ENCODE measurements at regions not wholly inside any gene's neighbourhood (a gene's known extent, or its start where the extent isn't known, plus 50 kb on each side); places are given as distances from the start of the nearest gene placed in this dataset.

- no peak overlapping the region for H3K4me3 ChIP-seq (ENCODE audit: low read depth, low read length)
- H3K4me1 ChIP-seq (ENCODE audit: insufficient read depth) = no peaks in the 10 kb centered on the region
- 98% methylated on average over 1 of the region's 1 CpG for WGBS
- no peak overlapping the region for H3K27ac ChIP-seq (ENCODE audit: low read depth)
- no peak for DNase-seq (ENCODE audit: extremely low spot score)
- no peaks in the 10 kb centered on the region for H3K36me3 ChIP-seq (ENCODE audit: insufficient read depth)
These were observed 294.5 kb downstream of the NR4A2 start for GRCh38 chr2:156038021-156038420.

GRCh38 chr2:156037482-156037881 lies 295.0 kb downstream of the NR4A2 start:
- DNase-seq (ENCODE audit: extremely low spot score) = no peak
- Histone ChIP-seq H3K4me1 (ENCODE audit: insufficient read depth) (no peaks in the 10 kb centered on the region), H3K4me3 (ENCODE audit: low read depth, low read length) (no peak overlapping the region), H3K36me3 (ENCODE audit: insufficient read depth) (no peaks in the 10 kb centered on the region), H3K27ac (ENCODE audit: low read depth) (no peak overlapping the region)
- WGBS = 98% methylated on average over 1 of the region's 1 CpG

GRCh38 chr2:156031121-156031520 lies 301.4 kb downstream of the NR4A2 start:
- 89% methylated on average over 3 of the region's 3 CpGs for WGBS
- no peak overlapping the region for H3K27ac ChIP-seq (ENCODE audit: low read depth)
- no peaks in the 10 kb centered on the region for H3K36me3 ChIP-seq (ENCODE audit: insufficient read depth)
- H3K4me3 ChIP-seq (ENCODE audit: low read depth, low read length) = no peak overlapping the region
- no peaks in the 10 kb centered on the region for H3K4me1 ChIP-seq (ENCODE audit: insufficient read depth)
- DNase-seq (ENCODE audit: extremely low spot score) = no peak

GRCh38 chr2:156023229-156023869 lies 309.2 kb downstream of the NR4A2 start:
- no peak overlapping the region for H3K4me3 ChIP-seq (ENCODE audit: low read depth, low read length)
- peaks cover 2% of the 10 kb centered on the region for H3K4me1 ChIP-seq (ENCODE audit: insufficient read depth)
- H3K36me3 ChIP-seq (ENCODE audit: insufficient read depth) = no peaks in the 10 kb centered on the region
- DNase-seq (ENCODE audit: extremely low spot score) = no peak
- H3K27ac ChIP-seq (ENCODE audit: low read depth) = no peak overlapping the region
- WGBS = 91% methylated on average over 2 of the region's 2 CpGs

GRCh38 chr2:156021146-156022040 lies 311.1 kb downstream of the NR4A2 start:
- no peak for DNase-seq (ENCODE audit: extremely low spot score)
- H3K4me1 ChIP-seq (ENCODE audit: insufficient read depth) = peaks cover 2% of the 10 kb centered on the region
- peak overlapping the region; percentile 38 for H3K27ac ChIP-seq (ENCODE audit: low read depth)
- H3K4me3 ChIP-seq (ENCODE audit: low read depth, low read length) = no peak overlapping the region
- H3K36me3 ChIP-seq (ENCODE audit: insufficient read depth) = no peaks in the 10 kb centered on the region
- 51% methylated on average over 3 of the region's 3 CpGs for WGBS

- no peak for DNase-seq (ENCODE audit: extremely low spot score)
- no peaks in the 10 kb centered on the region for H3K36me3 ChIP-seq (ENCODE audit: insufficient read depth)
- H3K4me1 ChIP-seq (ENCODE audit: insufficient read depth) = peaks cover 2% of the 10 kb centered on the region
- no peak overlapping the region for H3K4me3 ChIP-seq (ENCODE audit: low read depth, low read length)
- no peak overlapping the region for H3K27ac ChIP-seq (ENCODE audit: low read depth)
- 86% methylated on average over 2 of the region's 2 CpGs for WGBS
These were observed 313.2 kb downstream of the NR4A2 start for GRCh38 chr2:156019341-156019740.

GRCh38 chr2:156017341-156017885 lies 315.1 kb downstream of the NR4A2 start:
- WGBS = 46% methylated on average over 1 of the region's 1 CpG
- Histone ChIP-seq H3K36me3 (ENCODE audit: insufficient read depth) (no peaks in the 10 kb centered on the region), H3K4me1 (ENCODE audit: insufficient read depth) (peaks cover 2% of the 10 kb centered on the region), H3K27ac (ENCODE audit: low read depth) (no peak overlapping the region), H3K4me3 (ENCODE audit: low read depth, low read length) (no peak overlapping the region)
- DNase-seq (ENCODE audit: extremely low spot score) = no peak

GRCh38 chr2:156009293-156009692 lies 323.2 kb downstream of the NR4A2 start:
- Histone ChIP-seq H3K36me3 (ENCODE audit: insufficient read depth) (no peaks in the 10 kb centered on the region), H3K4me3 (ENCODE audit: low read depth, low read length) (no peak overlapping the region), H3K4me1 (ENCODE audit: insufficient read depth) (no peaks in the 10 kb centered on the region), H3K27ac (ENCODE audit: low read depth) (no peak overlapping the region)
- WGBS = 79% methylated on average over 2 of the region's 2 CpGs
- no peak for DNase-seq (ENCODE audit: extremely low spot score)

- no peak overlapping the region for H3K27ac ChIP-seq (ENCODE audit: low read depth)
- H3K4me1 ChIP-seq (ENCODE audit: insufficient read depth) = no peaks in the 10 kb centered on the region
- H3K36me3 ChIP-seq (ENCODE audit: insufficient read depth) = no peaks in the 10 kb centered on the region
- WGBS = 93% methylated on average over 17 of the region's 17 CpGs
- no peak overlapping the region for H3K4me3 ChIP-seq (ENCODE audit: low read depth, low read length)
- no peak for DNase-seq (ENCODE audit: extremely low spot score)
These were observed 325.6 kb downstream of the NR4A2 start for GRCh38 chr2:156006721-156007618.

- Histone ChIP-seq H3K4me3 (ENCODE audit: low read depth, low read length) (no peak overlapping the region), H3K27ac (ENCODE audit: low read depth) (no peak overlapping the region), H3K36me3 (ENCODE audit: insufficient read depth) (no peaks in the 10 kb centered on the region), H3K4me1 (ENCODE audit: insufficient read depth) (no peaks in the 10 kb centered on the region)
- 87% methylated on average over 3 of the region's 3 CpGs for WGBS
- no peak for DNase-seq (ENCODE audit: extremely low spot score)
These were observed 326.4 kb downstream of the NR4A2 start for GRCh38 chr2:156005999-156006712.

- Histone ChIP-seq H3K36me3 (ENCODE audit: insufficient read depth) (no peaks in the 10 kb centered on the region), H3K4me1 (ENCODE audit: insufficient read depth) (no peaks in the 10 kb centered on the region), H3K27ac (ENCODE audit: low read depth) (no peak overlapping the region), H3K4me3 (ENCODE audit: low read depth, low read length) (no peak overlapping the region)
- 89% methylated on average over 7 of the region's 7 CpGs for WGBS
- no peak for DNase-seq (ENCODE audit: extremely low spot score)
These were observed 327.0 kb downstream of the NR4A2 start for GRCh38 chr2:156005531-156005930.

- DNase-seq (ENCODE audit: extremely low spot score) = no peak
- H3K27ac ChIP-seq (ENCODE audit: low read depth) = no peak overlapping the region
- H3K4me3 ChIP-seq (ENCODE audit: low read depth, low read length) = no peak overlapping the region
- no peaks in the 10 kb centered on the region for H3K36me3 ChIP-seq (ENCODE audit: insufficient read depth)
- WGBS = 74% methylated on average over 5 of the region's 5 CpGs
- no peaks in the 10 kb centered on the region for H3K4me1 ChIP-seq (ENCODE audit: insufficient read depth)
These were observed 328.1 kb downstream of the NR4A2 start for GRCh38 chr2:156004459-156004858.

GRCh38 chr2:156003780-156004179 lies 328.7 kb downstream of the NR4A2 start:
- no peak for DNase-seq (ENCODE audit: extremely low spot score)
- Histone ChIP-seq H3K36me3 (ENCODE audit: insufficient read depth) (no peaks in the 10 kb centered on the region), H3K27ac (ENCODE audit: low read depth) (no peak overlapping the region), H3K4me1 (ENCODE audit: insufficient read depth) (no peaks in the 10 kb centered on the region), H3K4me3 (ENCODE audit: low read depth, low read length) (no peak overlapping the region)
- 78% methylated on average over 4 of the region's 4 CpGs for WGBS
